HCT116 (cell line): ENCODE measurements at regions not wholly inside any gene's neighbourhood (a gene's known extent, or its start where the extent isn't known, plus 50 kb on each side); places are given as distances from the start of the nearest gene placed in this dataset.

Experiments used
- ATAC-seq: fragments of 200-7000 bp; cut with Tn5 transposase; 2 replicates; pipeline ENCODE4 v1.9.1; 2020; ENCODE audit warnings: mild to moderate bottlenecking, moderate library complexity
- BruUV-seq: library from RNA; stranded (reverse); fragments of 400-500 nt; replicated peaks from 2 replicates; lab custom pipeline; 2021; lab: Mats Ljungman, UMichigan
- CTCF ChIA-PET: fragments of 300-600 bp; sonication (Branson Sonifier 250); formaldehyde crosslinking; loops from one replicate; lab custom pipeline; 2021; ENCODE audit warnings: antibody characterized with exemption; lab: Charles Lee
- POLR2A ChIA-PET: fragments of 300-600, 350-600 bp; sonication (Branson Sonifier 250); formaldehyde crosslinking; loops from one replicate; lab custom pipeline; 2021; ENCODE audit warnings: antibody characterized with exemption; lab: Charles Lee
- RAD21 ChIA-PET, 2 experiments: fragments of 300-600 bp; sonication (Branson Sonifier 250); formaldehyde crosslinking; loops; one replicate each; lab custom pipeline; 2023; ENCODE audit warnings: low total read pairs in 2 of 2; ENCODE audit not compliant: uncharacterized antibody in 2 of 2, unreplicated experiment in 2 of 2, low non-redundant PET in 1 of 2; lab: Charles Lee
- DNase-seq: peaks from one replicate; pipeline ENCODE4 v3.0.0-alpha.2; 2010; ENCODE audit warnings: low read depth, low spot score
- H2AFZ ChIP-seq: fragments of 200-600 bp; shearing (Covaris generic), sonication (generic); 2 replicates; pipeline ENCODE4 v1.6.1; 2017; ENCODE audit warnings: low read depth, mixed run types, mixed read lengths, antibody characterized with exemption, low read length; ENCODE audit not compliant: poor library complexity, severe bottlenecking
- H3K27ac ChIP-seq: 2 replicates; pipeline ENCODE4 v1.5.1; 2012; ENCODE audit warnings: low read depth, low read length
- H3K27me3 ChIP-seq: fragments of 200-600 bp; sonication (generic); 2 replicates; pipeline ENCODE4 v1.6.1; 2016; ENCODE audit warnings: mixed run types, low read length, mixed read lengths; ENCODE audit not compliant: insufficient read depth
- H3K36me3 ChIP-seq, 2 experiments: fragments of 200-500 bp in 1 of 2; fragments of 200-600 bp in 1 of 2; sonication (Bioruptor generic) in 1 of 2; sonication (generic) in 1 of 2; 2 replicates each; pipeline versions ENCODE4 v1.5.1 to v1.6.1; 2014 to 2016; ENCODE audit warnings: low read length in 2 of 2, inconsistent platforms in 1 of 2, mixed read lengths in 1 of 2, mixed run types in 1 of 2; ENCODE audit not compliant: insufficient read depth in 2 of 2, control insufficient read depth in 1 of 2
- H3K4me1 ChIP-seq, 2 experiments: fragments of 200-600 bp in 1 of 2; sonication (generic) in 1 of 2; 2 replicates each; pipeline versions ENCODE4 v1.5.1 to v1.6.1; 2012 to 2017; ENCODE audit warnings: low read length in 2 of 2, inconsistent platforms in 1 of 2, mild to moderate bottlenecking in 1 of 2, mixed read lengths in 1 of 2, mixed run types in 1 of 2, moderate library complexity in 1 of 2; ENCODE audit not compliant: insufficient read depth in 2 of 2, control insufficient read depth in 1 of 2
- H3K4me2 ChIP-seq: fragments of 200-600 bp; sonication (generic); 2 replicates; pipeline ENCODE4 v1.6.1; 2017; ENCODE audit warnings: mixed run types, low read length, mixed read lengths
- H3K4me3 ChIP-seq, 2 experiments: fragments of 200-600 bp in 1 of 2; sonication (generic) in 1 of 2; replicated peaks in 1 of 2; 2 replicates each; pipeline ENCODE4 v1.5.1; 2011 to 2016; ENCODE audit warnings: low read length in 2 of 2, control low read depth in 1 of 2, low read depth in 1 of 2, mild to moderate bottlenecking in 1 of 2, mixed read lengths in 1 of 2, mixed run types in 1 of 2
- H3K79me2 ChIP-seq: fragments of 200-600 bp; sonication (generic); 2 replicates; pipeline ENCODE4 v1.6.1; 2017; ENCODE audit warnings: mild to moderate bottlenecking, mixed run types, low read length, moderate library complexity, mixed read lengths; ENCODE audit not compliant: insufficient read depth
- H3K9ac ChIP-seq: fragments of 200-600 bp; sonication (generic); 2 replicates; pipeline ENCODE4 v1.6.1; 2016; ENCODE audit warnings: low read length, mixed read lengths
- H3K9me2 ChIP-seq: fragments of 200-600 bp; sonication (generic), shearing (Covaris generic); 2 replicates; pipeline ENCODE4 v1.6.1; 2017; ENCODE audit warnings: mixed run types, mild to moderate bottlenecking, moderate library complexity; ENCODE audit not compliant: insufficient read depth
- H3K9me3 ChIP-seq, 2 experiments: fragments of 200-500 bp in 1 of 2; fragments of 200-600 bp in 1 of 2; sonication (Bioruptor generic) in 1 of 2; sonication (generic) in 1 of 2; 2 replicates each; pipeline ENCODE4 v1.6.1; 2014 to 2017; ENCODE audit warnings: low read length in 2 of 2, mixed read lengths in 2 of 2, inconsistent platforms in 1 of 2, low read depth in 1 of 2, mild to moderate bottlenecking in 1 of 2, mixed run types in 1 of 2, moderate library complexity in 1 of 2; ENCODE audit not compliant: control insufficient read depth in 1 of 2, insufficient read depth in 1 of 2
- H4K20me1 ChIP-seq: fragments of 200-600 bp; sonication (generic), shearing (Covaris generic); 2 replicates; pipeline ENCODE4 v1.6.1; 2017; ENCODE audit warnings: mixed run types, mild to moderate bottlenecking, moderate library complexity; ENCODE audit not compliant: insufficient read depth
- CBX3 ChIP-seq: IDR thresholded peaks from 2 replicates; pipeline ENCODE4 v1.6.1; 2012; ENCODE audit warnings: low read depth
- CEBPB ChIP-seq: IDR thresholded peaks from 2 replicates; pipeline ENCODE4 v1.6.1; 2012; ENCODE audit warnings: low read depth
- EGR1 ChIP-seq: IDR thresholded peaks from 2 replicates; pipeline ENCODE4 v1.6.1; 2012; ENCODE audit warnings: low read depth
- JUND ChIP-seq: IDR thresholded peaks from 2 replicates; pipeline ENCODE4 v1.6.1; 2012
- MAX ChIP-seq: IDR thresholded peaks from 2 replicates; pipeline ENCODE4 v1.6.1; 2012
- POLR2A ChIP-seq: IDR thresholded peaks from 2 replicates; pipeline ENCODE4 v1.7.0; 2011; ENCODE audit warnings: borderline replicate concordance; ENCODE audit not compliant: insufficient read depth, insufficient read length; ENCODE audit errors: extremely low read depth
- POLR2AphosphoS5 ChIP-seq: IDR thresholded peaks from 2 replicates; pipeline ENCODE4 v1.6.1; 2011; ENCODE audit warnings: mild to moderate bottlenecking, low read depth, low read length, moderate library complexity
- REST ChIP-seq: IDR thresholded peaks from 2 replicates; pipeline ENCODE4 v1.6.1; 2012; ENCODE audit warnings: low read depth
- YY1 ChIP-seq: IDR thresholded peaks from 2 replicates; pipeline ENCODE4 v1.6.1; 2011; ENCODE audit warnings: low read length, low read depth, moderate library complexity, mild to moderate bottlenecking; ENCODE audit not compliant: insufficient replicate concordance; ENCODE audit errors: extremely low read depth
- ZBTB33 ChIP-seq: IDR thresholded peaks from 2 replicates; pipeline ENCODE4 v1.6.1; 2011; ENCODE audit warnings: mild to moderate bottlenecking, low read length, moderate library complexity; ENCODE audit not compliant: insufficient replicate concordance; ENCODE audit errors: extremely low read depth
- ZFX ChIP-seq: fragments of 450-650 bp; IDR thresholded peaks from 2 replicates; pipeline ENCODE4 v1.6.1; 2017
- ZNF274 ChIP-seq: fragments of 200-500 bp; sonication (Bioruptor generic); IDR thresholded peaks from 2 replicates; pipeline ENCODE4 v1.6.1; 2014; ENCODE audit warnings: mild to moderate bottlenecking, low read depth, low read length, inconsistent platforms
- intact Hi-C: fragments of 100-400 bp; cut with micrococcal nuclease; formaldehyde crosslinking; loops from 2 replicates; pipeline ENCODE4 v1.10.0; 2022
- TF ChIP-seq, protein P1 (sequence below): IDR thresholded peaks from 2 replicates; pipeline ENCODE4 v1.6.1; 2012

DNA sequence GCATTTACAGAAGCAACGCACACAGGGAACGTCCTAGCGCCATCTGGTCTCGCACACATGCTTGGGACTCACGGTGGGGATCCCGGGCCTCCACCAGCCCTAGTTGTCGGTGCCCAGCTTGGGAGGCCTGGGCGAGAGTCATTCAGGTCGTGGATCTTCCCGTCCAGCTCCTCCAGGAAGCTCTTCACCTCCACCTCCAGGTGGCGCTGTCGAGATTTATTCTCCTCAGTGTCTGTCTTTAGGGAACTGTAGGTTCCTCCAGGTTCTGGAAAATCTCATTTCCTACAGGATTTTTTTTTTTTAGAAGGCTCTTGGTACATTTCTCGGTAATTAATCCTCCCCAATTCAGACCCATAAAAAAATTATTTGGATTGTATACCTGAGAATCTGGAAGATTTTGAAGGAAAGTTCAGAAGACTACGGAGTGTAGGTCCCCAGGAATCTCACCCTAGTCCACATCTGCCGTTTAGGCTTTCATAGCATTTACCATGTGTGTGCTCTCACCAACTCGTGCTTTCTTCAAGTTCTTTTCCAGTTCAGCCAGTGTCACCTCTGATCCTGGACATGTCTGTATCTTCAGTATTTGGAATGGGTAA, 910.0 kb downstream of the TMEM121 start:
- Histone ChIP-seq H3K27me3 (no peaks in the 10 kb centered on the region), H3K9ac (no peak overlapping the region), H3K4me2 (no peak overlapping the region), H4K20me1 (no peaks in the 10 kb centered on the region), H2AFZ (no peak overlapping the region), H3K9me2 (no peaks in the 10 kb centered on the region), H3K79me2 (no peaks in the 10 kb centered on the region), H3K9me3 (peaks cover 10 to 13% of the 10 kb centered on the region in 2 experiments; a peak in 2 of 4 replicates), H3K36me3 (no peaks in the 10 kb centered on the region), H3K27ac (no peak overlapping the region)
- POLR2A ChIA-PET, result no interaction called here
- intact Hi-C loops, result no loop called here
- no peak for ATAC-seq
- TF ChIP-seq EGR1, result no peak
- no peak for TF ChIP-seq ZBTB33
- no peak for TF ChIP-seq POLR2AphosphoS5
- TF ChIP-seq ZNF274, result no peak
- TF ChIP-seq CEBPB, result no peak
- no peak for TF ChIP-seq YY1
- TF ChIP-seq REST, result no peak
- no peak for TF ChIP-seq CBX3
- TF ChIP-seq, protein P1, sequence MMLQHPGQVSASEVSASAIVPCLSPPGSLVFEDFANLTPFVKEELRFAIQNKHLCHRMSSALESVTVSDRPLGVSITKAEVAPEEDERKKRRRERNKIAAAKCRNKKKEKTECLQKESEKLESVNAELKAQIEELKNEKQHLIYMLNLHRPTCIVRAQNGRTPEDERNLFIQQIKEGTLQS, result no peak
- TF ChIP-seq MAX, result no peak
- no peak for TF ChIP-seq POLR2A
- no peak for TF ChIP-seq JUND
- no peak for TF ChIP-seq ZFX
- TF ChIP-seq, all 23 proteins: peak for 0
- CTCF ChIA-PET, result no interaction called here
- DNase-seq, result no peak
- H3K4me1 ChIP-seq, result no peaks in the 10 kb centered on the region
- BruUV-seq, result no TSS peak
- no peak overlapping the region for H3K4me3 ChIP-seq
- RAD21 ChIA-PET, result no interaction called here
